Gastroesophageal sphincter (tissue), 4 donors: ENCODE measurements at regions not wholly inside any gene's neighbourhood (a gene's known extent, or its start where the extent isn't known, plus 50 kb on each side); places are given as distances from the start of the nearest gene placed in this dataset.
"Not testable (repeated sequence)": the region's sequence is repeated elsewhere in the genome, so short reads cannot be mapped to it uniquely, and the experiment has no call there.

Experiments
- ATAC-seq: fragments of 150-250 bp; one replicate; pipeline ENCODE4 v1.9.1; 2016; ENCODE audit warnings: mild to moderate bottlenecking, moderate library complexity
- H3K27ac ChIP-seq, 4 donors: fragments of 200-600 bp; sonication (generic) in 3 of 4; 1 replicate in 3 of 4; 2 replicates in 1 of 4; pipeline ENCODE4 v1.5.1; 2016 to 2019
- H3K27me3 ChIP-seq: fragments of 200-600 bp; sonication (generic); one replicate; pipeline ENCODE4 v1.5.1; 2019
- H3K36me3 ChIP-seq, 2 donors: fragments of 200-600 bp; sonication (generic); one replicate each; pipeline ENCODE4 v1.5.1; 2019; ENCODE audit warnings: control low read depth in 1 of 2
- H3K4me1 ChIP-seq, 3 donors: fragments of 200-600 bp; sonication (generic); 1 replicate in 2 of 3; 2 replicates in 1 of 3; pipeline ENCODE4 v1.5.1; 2016 to 2019; ENCODE audit warnings: control low read depth in 2 of 3
- H3K4me3 ChIP-seq, 2 donors: fragments of 200-600 bp; sonication (generic); one replicate each; pipeline ENCODE4 v1.5.1; 2019; ENCODE audit warnings: mild to moderate bottlenecking in 1 of 2, moderate library complexity in 1 of 2
- H3K9me3 ChIP-seq, 3 donors: fragments of 200-600 bp; sonication (generic); one replicate each; pipeline ENCODE4 v1.5.1; 2017 to 2019; ENCODE audit warnings: control low read depth in 2 of 3
- EP300 ChIP-seq: sonication (generic); formaldehyde crosslinking; IDR thresholded peaks from one replicate; pipeline ENCODE4 v1.6.1; 2017; ENCODE audit warnings: antibody characterized with exemption, mild to moderate bottlenecking
- POLR2A ChIP-seq, 2 donors: fragments of 450-650 bp; IDR thresholded peaks; one replicate each; pipeline ENCODE4 v1.6.1; 2017; ENCODE audit warnings: antibody characterized with exemption in 2 of 2, mild to moderate bottlenecking in 2 of 2, moderate library complexity in 1 of 2
- POLR2AphosphoS5 ChIP-seq: sonication (generic); formaldehyde crosslinking; IDR thresholded peaks from one replicate; pipeline ENCODE4 v1.6.1; 2017; ENCODE audit warnings: antibody characterized with exemption
- WGBS, 2 donors: methylation state at CpG; one replicate each; pipeline ENCODE4 v1.1.5; 2018; ENCODE audit warnings: low coverage in 1 of 2; 5-methylcytosine and 5-hydroxymethylcytosine counted together
- TF ChIP-seq, protein P1 (sequence below), 4 experiments: fragments of 200-600 bp in 2 of 4; fragments of 450-650 bp in 2 of 4; sonication (generic) in 1 of 4; IDR thresholded peaks; one replicate each; pipeline ENCODE4 v1.5.1; 2017 to 2019; ENCODE audit warnings: antibody characterized with exemption in 4 of 4, mild to moderate bottlenecking in 2 of 4, moderate library complexity in 2 of 4

DNA sequence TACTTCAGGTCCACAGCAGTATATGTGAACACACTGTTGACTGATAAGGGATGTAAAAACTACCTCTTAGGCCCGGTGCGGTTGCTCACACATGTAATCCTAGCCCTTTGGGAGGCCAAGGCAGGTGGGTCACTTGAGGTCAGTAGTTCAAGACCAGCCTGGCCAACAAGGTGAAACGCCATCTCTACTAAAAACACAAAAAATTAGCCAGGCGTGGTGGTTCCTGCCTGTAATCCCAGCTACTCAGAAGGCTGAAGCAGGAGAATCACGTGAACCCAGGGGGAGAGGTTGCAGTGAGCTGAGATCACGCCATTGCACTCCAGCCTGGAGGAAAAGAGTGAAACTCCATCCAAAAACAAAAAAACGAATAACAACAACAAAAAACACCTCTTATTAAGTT is 194.6 kb upstream of the KCNMB2 start:
- no peak for ATAC-seq
- TF ChIP-seq, protein P1, sequence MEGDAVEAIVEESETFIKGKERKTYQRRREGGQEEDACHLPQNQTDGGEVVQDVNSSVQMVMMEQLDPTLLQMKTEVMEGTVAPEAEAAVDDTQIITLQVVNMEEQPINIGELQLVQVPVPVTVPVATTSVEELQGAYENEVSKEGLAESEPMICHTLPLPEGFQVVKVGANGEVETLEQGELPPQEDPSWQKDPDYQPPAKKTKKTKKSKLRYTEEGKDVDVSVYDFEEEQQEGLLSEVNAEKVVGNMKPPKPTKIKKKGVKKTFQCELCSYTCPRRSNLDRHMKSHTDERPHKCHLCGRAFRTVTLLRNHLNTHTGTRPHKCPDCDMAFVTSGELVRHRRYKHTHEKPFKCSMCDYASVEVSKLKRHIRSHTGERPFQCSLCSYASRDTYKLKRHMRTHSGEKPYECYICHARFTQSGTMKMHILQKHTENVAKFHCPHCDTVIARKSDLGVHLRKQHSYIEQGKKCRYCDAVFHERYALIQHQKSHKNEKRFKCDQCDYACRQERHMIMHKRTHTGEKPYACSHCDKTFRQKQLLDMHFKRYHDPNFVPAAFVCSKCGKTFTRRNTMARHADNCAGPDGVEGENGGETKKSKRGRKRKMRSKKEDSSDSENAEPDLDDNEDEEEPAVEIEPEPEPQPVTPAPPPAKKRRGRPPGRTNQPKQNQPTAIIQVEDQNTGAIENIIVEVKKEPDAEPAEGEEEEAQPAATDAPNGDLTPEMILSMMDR (IDR thresholded peaks at IDR 0.05): no peak
- TF ChIP-seq EP300 (no peak), POLR2AphosphoS5 (no peak), POLR2A (IDR thresholded peaks at IDR 0.05) (no peak)
- Histone ChIP-seq H3K36me3 (no peaks in the 10 kb centered on the region), H3K27ac (no peak overlapping the region), H3K4me3 (no peak overlapping the region), H3K9me3 (no peaks in the 10 kb centered on the region), H3K4me1 (peaks cover 0 to 13% (median 0%) of the 10 kb centered on the region in 3 donors), H3K27me3 (no peaks in the 10 kb centered on the region)
- 90 to 98% methylated on average over 4 to 5 of the region's 7 CpGs for WGBS, 2 donors

DNA sequence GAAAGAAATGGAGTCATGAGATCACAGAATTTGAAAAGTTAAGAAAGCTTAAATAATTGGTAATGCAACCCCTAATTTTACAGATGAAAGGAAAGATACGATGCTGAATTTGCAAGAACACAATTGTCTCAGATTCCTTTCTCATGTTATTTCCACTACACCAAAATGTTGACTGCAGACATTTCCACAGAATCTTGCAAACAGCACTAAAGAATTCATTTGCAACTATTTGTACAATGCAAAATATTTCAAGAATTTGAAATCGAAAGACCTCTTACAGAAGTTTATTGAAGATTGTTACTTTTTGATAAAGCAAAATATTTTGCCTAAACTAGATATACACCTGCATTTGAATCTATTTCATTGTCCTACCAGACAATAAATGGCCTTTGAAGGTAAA is 194.1 kb upstream of the KCNMB2 start:
- Histone ChIP-seq H3K27ac (no peak overlapping the region), H3K27me3 (no peaks in the 10 kb centered on the region), H3K36me3 (no peaks in the 10 kb centered on the region), H3K4me3 (no peak overlapping the region), H3K9me3 (no peaks in the 10 kb centered on the region), H3K4me1 (peaks cover 0 to 13% (median 0%) of the 10 kb centered on the region in 3 donors)
- ATAC-seq: no peak
- no peak for TF ChIP-seq EP300
- TF ChIP-seq POLR2AphosphoS5: no peak
- TF ChIP-seq, protein P1 (IDR thresholded peaks at IDR 0.05): no peak
- no peak for TF ChIP-seq POLR2A (IDR thresholded peaks at IDR 0.05)
- WGBS, 2 donors: 68 to 74% methylated on average over 2 of the region's 2 CpGs

DNA sequence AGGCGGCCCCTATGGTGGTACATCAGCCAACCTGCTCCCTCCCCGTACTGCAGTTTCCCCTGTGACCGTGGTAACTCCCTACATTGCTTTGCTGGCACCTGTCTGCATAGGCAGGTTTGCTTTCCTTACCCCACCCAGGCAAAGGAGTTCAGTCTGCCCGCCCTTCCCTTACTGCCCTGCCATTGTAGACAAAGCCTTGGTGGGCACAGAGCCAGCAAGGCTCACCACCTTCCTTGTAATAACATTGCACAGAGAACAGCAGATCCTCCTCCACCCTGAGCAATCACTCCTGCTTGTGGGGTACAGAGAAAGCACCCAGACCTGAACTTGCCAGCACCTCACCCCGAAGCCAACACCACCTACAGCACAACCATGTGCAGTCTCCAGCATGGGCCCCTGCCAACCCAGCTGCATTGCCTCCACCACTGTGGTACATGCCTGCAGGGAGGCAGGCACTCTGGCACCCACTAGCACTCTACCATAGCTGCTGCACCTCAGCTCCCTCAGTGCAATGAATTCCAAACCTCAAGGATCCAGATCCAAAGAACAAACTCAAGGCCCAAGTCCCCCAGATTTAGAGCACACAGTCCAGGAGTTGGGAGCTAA is 192.7 kb upstream of the KCNMB2 start:
- Histone ChIP-seq H3K36me3 (no peaks in the 10 kb centered on the region), H3K27ac (no peak overlapping the region), H3K27me3 (no peaks in the 10 kb centered on the region), H3K9me3 (no peaks in the 10 kb centered on the region), H3K4me1 (peaks cover 0 to 13% (median 0%) of the 10 kb centered on the region in 3 donors), H3K4me3 (no peak overlapping the region)
- 90% methylated on average over 2 of the region's 5 CpGs; no CpG with 5 or more reads in 1 of the 2 donors for WGBS, 2 donors
- no peak for ATAC-seq
- no peak for TF ChIP-seq EP300
- TF ChIP-seq, protein P1 (IDR thresholded peaks at IDR 0.05): no peak
- no peak for TF ChIP-seq POLR2AphosphoS5
- TF ChIP-seq POLR2A (IDR thresholded peaks at IDR 0.05): no peak

DNA sequence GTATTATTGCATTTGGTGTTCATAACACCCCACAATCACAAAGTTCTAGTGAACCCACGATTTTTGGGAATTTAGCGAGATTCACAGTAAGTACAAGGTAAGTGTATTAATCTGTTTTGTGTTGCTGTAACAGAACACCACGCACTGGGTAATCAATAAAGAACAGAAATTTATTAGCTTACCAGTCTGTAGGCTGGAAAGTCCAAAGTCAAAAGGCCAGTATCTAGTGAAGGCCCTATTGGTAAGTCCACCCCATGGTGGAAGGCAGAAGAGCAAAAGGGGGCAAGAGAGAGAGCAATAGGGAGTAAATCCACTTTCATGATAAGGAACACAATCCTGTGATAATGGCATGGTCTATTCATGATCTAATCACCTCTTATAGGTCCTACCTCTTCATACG is 190.3 kb upstream of the KCNMB2 start:
- H3K36me3 ChIP-seq: no peaks in the 10 kb centered on the region
- peaks cover 0 to 13% (median 0%) of the 10 kb centered on the region in 3 donors for H3K4me1 ChIP-seq
- ATAC-seq: no peak
- no peaks in the 10 kb centered on the region for H3K9me3 ChIP-seq
- no peak overlapping the region for H3K4me3 ChIP-seq
- TF ChIP-seq, protein P1 (IDR thresholded peaks at IDR 0.05): no peak
- TF ChIP-seq POLR2A (IDR thresholded peaks at IDR 0.05) (no peak), EP300 (no peak), POLR2AphosphoS5 (no peak)
- 86 to 95% methylated on average over 4 of the region's 4 CpGs for WGBS, 2 donors
- H3K27me3 ChIP-seq: no peaks in the 10 kb centered on the region
- H3K27ac ChIP-seq: no peak overlapping the region

DNA sequence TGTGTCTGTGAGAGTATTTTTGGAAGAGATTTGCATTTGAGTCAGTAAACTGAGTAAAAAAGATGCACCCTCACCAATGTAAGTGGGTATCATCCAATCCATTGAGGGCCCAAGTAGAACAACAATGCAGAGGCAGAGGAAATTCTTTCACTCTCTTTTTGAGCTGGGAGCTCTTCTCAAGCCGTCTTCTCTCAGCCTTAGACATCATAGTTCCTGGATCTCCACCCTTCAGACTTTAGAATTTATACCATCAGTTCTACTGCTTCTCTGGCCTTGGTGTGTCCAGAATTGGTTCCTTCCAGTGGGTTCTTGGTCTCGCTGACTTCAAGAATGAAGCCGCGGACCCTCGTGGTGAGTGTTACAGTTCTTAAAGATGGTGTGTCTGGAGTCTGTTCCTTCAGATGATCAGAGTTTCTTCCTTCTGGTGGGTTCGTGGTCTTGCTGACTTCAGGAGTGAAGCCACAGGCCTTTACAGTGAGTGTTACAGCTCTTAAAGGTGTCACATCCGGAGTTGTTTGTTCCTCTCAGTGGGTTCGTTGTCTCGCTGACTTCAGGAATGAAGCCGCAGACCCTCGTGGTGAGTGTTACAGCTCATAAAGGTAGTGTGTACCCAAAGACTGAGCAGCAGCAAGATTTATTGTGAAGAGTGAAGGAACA is 187.5 kb upstream of the KCNMB2 start:
- not testable (repeated sequence) for H3K9me3 ChIP-seq, H3K36me3 ChIP-seq, ATAC-seq, H3K27ac ChIP-seq, H3K4me3 ChIP-seq, H3K27me3 ChIP-seq
- H3K4me1 ChIP-seq: peaks cover 0 to 17% (median 4%) of the 10 kb centered on the region in 3 donors
- WGBS, 2 donors: 93 to 100% methylated on average over 2 to 6 of the region's 11 CpGs

DNA sequence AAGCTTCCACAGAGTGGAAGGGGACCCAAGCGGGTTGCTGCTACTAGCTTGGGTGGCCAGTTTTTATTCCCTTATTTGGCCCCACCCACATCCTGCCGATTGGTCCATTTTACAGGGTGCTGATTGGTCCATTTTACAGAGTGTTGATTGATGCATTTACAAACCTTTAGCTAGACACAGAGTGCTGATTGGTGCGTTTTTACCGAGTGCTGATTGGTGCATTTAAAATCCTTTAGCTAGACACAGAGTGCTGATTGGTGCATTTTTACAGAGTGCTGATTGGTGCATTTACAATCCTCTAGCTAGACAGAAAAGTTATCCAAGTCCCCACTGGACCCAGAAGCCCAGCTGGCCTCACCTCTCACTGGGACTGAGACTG is 187.0 kb upstream of the KCNMB2 start:
- not testable (repeated sequence) for H3K27me3 ChIP-seq, H3K4me3 ChIP-seq, H3K27ac ChIP-seq, ATAC-seq, H3K9me3 ChIP-seq, H3K36me3 ChIP-seq
- WGBS, 2 donors: 100% methylated on average over 3 of the region's 4 CpGs; no CpG with 5 or more reads in 1 of the 2 donors
- H3K4me1 ChIP-seq: peaks cover 0 to 17% (median 4%) of the 10 kb centered on the region in 3 donors
